ENCODE measurements at regions not wholly inside any gene's neighbourhood (a gene's known extent, or its start where the extent isn't known, plus 50 kb on each side); places are given as distances from the start of the nearest gene placed in this dataset.

DNA sequence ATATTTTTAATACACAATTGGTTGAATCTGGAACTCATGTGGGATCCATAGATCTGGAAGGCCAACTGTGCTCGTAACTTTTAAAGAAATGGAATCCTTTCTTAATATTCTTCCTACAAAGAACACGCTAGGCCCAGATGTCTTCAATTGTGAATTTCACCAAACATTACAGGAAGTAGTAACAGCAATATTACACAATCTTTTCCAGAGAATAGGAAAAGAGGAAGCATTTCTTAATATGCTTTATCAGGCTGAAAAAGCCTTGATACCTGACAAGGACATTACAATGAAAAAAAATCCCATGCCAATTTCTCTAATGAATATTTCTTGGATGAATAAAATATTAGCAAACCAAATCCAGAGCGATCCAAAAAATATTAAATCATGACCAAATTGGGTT, 80.3 kb upstream of the HAAO start:
- no peak for TF ChIP-seq POLR2A (IDR thresholded peaks at IDR 0.05)
- TF ChIP-seq, protein P1, sequence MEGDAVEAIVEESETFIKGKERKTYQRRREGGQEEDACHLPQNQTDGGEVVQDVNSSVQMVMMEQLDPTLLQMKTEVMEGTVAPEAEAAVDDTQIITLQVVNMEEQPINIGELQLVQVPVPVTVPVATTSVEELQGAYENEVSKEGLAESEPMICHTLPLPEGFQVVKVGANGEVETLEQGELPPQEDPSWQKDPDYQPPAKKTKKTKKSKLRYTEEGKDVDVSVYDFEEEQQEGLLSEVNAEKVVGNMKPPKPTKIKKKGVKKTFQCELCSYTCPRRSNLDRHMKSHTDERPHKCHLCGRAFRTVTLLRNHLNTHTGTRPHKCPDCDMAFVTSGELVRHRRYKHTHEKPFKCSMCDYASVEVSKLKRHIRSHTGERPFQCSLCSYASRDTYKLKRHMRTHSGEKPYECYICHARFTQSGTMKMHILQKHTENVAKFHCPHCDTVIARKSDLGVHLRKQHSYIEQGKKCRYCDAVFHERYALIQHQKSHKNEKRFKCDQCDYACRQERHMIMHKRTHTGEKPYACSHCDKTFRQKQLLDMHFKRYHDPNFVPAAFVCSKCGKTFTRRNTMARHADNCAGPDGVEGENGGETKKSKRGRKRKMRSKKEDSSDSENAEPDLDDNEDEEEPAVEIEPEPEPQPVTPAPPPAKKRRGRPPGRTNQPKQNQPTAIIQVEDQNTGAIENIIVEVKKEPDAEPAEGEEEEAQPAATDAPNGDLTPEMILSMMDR (IDR thresholded peaks at IDR 0.05 in 4 of 5, conservative IDR thresholded peaks at IDR 0.05 in 1 of 5): no peak

Data from gastrocnemius medialis (tissue), 4 donors.